ENCODE measurements at regions not wholly inside any gene's neighbourhood (a gene's known extent, or its start where the extent isn't known, plus 50 kb on each side); places are given as distances from the start of the nearest gene placed in this dataset.

DNA sequence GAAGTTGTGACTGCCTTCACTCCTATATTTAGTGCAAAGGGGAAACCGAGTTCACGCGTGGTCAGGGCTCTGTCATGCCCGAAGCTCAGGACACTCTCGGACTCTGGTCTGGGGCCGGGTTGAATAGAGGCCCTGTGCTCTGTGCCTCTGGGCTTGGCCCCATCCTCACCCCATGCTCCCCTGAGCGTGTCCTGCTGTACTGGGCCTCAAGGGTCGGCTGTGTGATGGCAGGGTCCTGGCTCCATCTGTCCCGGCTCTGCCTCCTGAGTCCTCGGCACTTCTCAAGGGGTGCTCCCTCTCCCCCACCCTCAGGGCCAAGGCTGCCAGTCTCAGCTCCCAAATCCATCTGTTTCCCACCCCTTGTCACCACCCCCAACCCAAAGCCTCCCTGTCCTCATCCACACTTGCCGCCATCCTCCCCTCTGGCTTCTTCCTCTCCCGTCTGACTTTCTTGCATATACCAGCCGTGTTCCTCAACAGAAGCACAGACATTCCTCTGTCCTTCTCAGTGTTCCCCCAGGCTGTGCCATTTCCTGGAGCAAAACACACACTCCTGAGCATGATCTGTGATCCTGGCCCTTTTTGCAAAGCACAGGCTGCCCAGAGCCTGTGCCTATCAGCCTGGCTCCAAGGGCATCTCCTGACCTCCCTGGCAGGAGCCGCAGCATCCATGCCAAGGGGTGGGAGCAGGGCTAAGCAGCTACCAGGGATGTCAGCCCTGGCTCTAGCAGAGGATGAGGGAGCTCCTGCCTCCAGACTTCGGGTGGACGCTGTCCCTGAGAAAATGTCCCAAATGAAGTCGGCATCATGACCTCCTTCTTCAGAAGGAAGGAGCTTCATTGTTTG is 64.2 kb upstream of the OTOS start:
- Histone ChIP-seq H3K9ac (ENCODE audit: insufficient read depth in 1 of 2, low read length in 2 of 2) (no peak overlapping the region), H3K36me3 (ENCODE audit: control insufficient read depth in 4 of 4, insufficient read depth in 4 of 4, low read length in 4 of 4) (no peaks in the 10 kb centered on the region), H3K27ac (ENCODE audit: low read depth in 1 of 2, low read length in 1 of 2) (no peak overlapping the region), H3K27me3 (ENCODE audit: control insufficient read depth in 3 of 3, insufficient read depth in 3 of 3, low read length in 2 of 3) (peaks cover 0 to 5% (median 0%) of the 10 kb centered on the region in 3 donors), H3K4me1 (ENCODE audit: control insufficient read depth in 5 of 5, insufficient read depth in 5 of 5, low read length in 5 of 5) (peaks cover 0 to 15% (median 0%) of the 10 kb centered on the region in 5 donors), H3K9me3 (ENCODE audit: control insufficient read depth in 4 of 4, insufficient read depth in 3 of 4, low read length in 3 of 4) (peaks cover 0 to 2% (median 0%) of the 10 kb centered on the region in 4 donors), H3K4me3 (no peak overlapping the region)
- peak in 1 of 3 donors; percentile 6 for DNase-seq
- no peak for ATAC-seq (ENCODE audit: insufficient read depth, low FRiP score)
- WGBS, 2 donors, result 76 to 83% methylated on average over 17 of the region's 17 CpGs
- TF ChIP-seq, protein P1, sequence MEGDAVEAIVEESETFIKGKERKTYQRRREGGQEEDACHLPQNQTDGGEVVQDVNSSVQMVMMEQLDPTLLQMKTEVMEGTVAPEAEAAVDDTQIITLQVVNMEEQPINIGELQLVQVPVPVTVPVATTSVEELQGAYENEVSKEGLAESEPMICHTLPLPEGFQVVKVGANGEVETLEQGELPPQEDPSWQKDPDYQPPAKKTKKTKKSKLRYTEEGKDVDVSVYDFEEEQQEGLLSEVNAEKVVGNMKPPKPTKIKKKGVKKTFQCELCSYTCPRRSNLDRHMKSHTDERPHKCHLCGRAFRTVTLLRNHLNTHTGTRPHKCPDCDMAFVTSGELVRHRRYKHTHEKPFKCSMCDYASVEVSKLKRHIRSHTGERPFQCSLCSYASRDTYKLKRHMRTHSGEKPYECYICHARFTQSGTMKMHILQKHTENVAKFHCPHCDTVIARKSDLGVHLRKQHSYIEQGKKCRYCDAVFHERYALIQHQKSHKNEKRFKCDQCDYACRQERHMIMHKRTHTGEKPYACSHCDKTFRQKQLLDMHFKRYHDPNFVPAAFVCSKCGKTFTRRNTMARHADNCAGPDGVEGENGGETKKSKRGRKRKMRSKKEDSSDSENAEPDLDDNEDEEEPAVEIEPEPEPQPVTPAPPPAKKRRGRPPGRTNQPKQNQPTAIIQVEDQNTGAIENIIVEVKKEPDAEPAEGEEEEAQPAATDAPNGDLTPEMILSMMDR (IDR thresholded peaks at IDR 0.05; ENCODE audit: control extremely low read depth, extremely low read depth), result no peak

DNA sequence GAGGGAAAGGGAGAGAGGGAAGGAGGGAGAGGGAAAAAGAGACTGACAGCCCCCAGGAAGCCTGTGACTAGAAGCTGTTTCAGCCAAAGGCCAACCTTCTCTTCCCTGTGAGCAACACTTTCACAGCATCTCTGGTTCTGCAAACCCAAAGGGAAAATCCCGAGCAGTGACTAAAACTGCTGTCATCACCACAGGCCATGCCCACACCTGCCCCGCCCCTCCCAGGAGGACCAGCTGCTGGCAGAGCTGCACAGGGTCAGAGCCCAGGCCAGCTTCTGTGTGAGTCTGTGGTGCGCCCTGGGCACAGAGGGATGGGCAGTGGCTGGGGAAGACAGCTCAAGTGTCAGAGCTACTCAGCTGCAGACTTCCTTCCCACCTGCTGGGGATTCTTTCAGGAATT is 64.9 kb upstream of the OTOS start:
- peaks cover 0 to 2% (median 0%) of the 10 kb centered on the region in 4 donors for H3K9me3 ChIP-seq (ENCODE audit: control insufficient read depth in 4 of 4, insufficient read depth in 3 of 4, low read length in 3 of 4)
- no peak overlapping the region for H3K4me3 ChIP-seq
- TF ChIP-seq, protein P1 (IDR thresholded peaks at IDR 0.05; ENCODE audit: control extremely low read depth, extremely low read depth), result no peak
- DNase-seq (peak in 1 of 3 donors; percentile 8), ATAC-seq (ENCODE audit: insufficient read depth, low FRiP score) (no peak)
- no peak overlapping the region for H3K27ac ChIP-seq (ENCODE audit: low read depth in 1 of 2, low read length in 1 of 2)
- H3K4me1 ChIP-seq (ENCODE audit: control insufficient read depth in 5 of 5, insufficient read depth in 5 of 5, low read length in 5 of 5), result peaks cover 0 to 11% (median 0%) of the 10 kb centered on the region in 5 donors
- no peaks in the 10 kb centered on the region for H3K36me3 ChIP-seq (ENCODE audit: control insufficient read depth in 4 of 4, insufficient read depth in 4 of 4, low read length in 4 of 4)
- peaks cover 0 to 5% (median 0%) of the 10 kb centered on the region in 3 donors for H3K27me3 ChIP-seq (ENCODE audit: control insufficient read depth in 3 of 3, insufficient read depth in 3 of 3, low read length in 2 of 3)
- WGBS, 2 donors, result 49 to 50% methylated on average over 3 of the region's 3 CpGs
- H3K9ac ChIP-seq (ENCODE audit: insufficient read depth in 1 of 2, low read length in 2 of 2), result no peak overlapping the region

DNA sequence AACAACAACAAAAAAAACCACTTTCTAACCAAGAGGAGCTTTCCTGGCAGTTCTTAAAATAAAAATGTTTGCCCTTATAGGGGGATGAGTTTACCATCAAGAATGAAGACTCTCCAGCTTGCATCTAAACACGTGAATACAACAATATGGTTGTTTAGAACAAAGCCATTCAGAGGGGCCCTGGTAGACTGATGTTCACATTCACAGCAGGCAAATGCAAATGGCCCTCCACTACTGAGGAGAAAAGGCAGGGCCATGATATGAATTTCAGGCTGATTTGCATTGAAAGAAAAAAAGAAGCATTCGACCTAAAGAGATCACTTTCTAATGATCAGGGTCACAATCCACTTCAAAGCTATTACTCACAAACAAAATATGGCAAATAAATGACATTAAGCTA is 65.3 kb upstream of the OTOS start:
- Histone ChIP-seq H3K9me3 (ENCODE audit: control insufficient read depth in 4 of 4, insufficient read depth in 3 of 4, low read length in 3 of 4) (peaks cover 0 to 2% (median 0%) of the 10 kb centered on the region in 4 donors), H3K27me3 (ENCODE audit: control insufficient read depth in 3 of 3, insufficient read depth in 3 of 3, low read length in 2 of 3) (peaks cover 0 to 5% (median 0%) of the 10 kb centered on the region in 3 donors), H3K4me1 (ENCODE audit: control insufficient read depth in 5 of 5, insufficient read depth in 5 of 5, low read length in 5 of 5) (peaks cover 0 to 7% (median 0%) of the 10 kb centered on the region in 5 donors)

More for the DNA sequence above, 65.3 kb upstream of the OTOS start:
- ATAC-seq (ENCODE audit: insufficient read depth, low FRiP score), result no peak
- TF ChIP-seq, protein P1 (IDR thresholded peaks at IDR 0.05; ENCODE audit: control extremely low read depth, extremely low read depth), result no peak
- DNase-seq, result no peak
- Histone ChIP-seq H3K4me3 (no peak overlapping the region), H3K9ac (ENCODE audit: insufficient read depth in 1 of 2, low read length in 2 of 2) (no peak overlapping the region), H3K36me3 (ENCODE audit: control insufficient read depth in 4 of 4, insufficient read depth in 4 of 4, low read length in 4 of 4) (no peaks in the 10 kb centered on the region), H3K27ac (ENCODE audit: low read depth in 1 of 2, low read length in 1 of 2) (no peak overlapping the region)
- 21 to 24% methylated on average over 2 of the region's 2 CpGs for WGBS, 2 donors

Data from lung (tissue), 11 donors.